ENCODE measurements at regions not wholly inside any gene's neighbourhood (a gene's known extent, or its start where the extent isn't known, plus 50 kb on each side); places are given as distances from the start of the nearest gene placed in this dataset.

- TF ChIP-seq CTCF (IDR thresholded peaks at IDR 0.05 in 8 of 11, conservative IDR thresholded peaks at IDR 0.05 in 3 of 11) = no peak
- no peak for TF ChIP-seq POLR2A (IDR thresholded peaks at IDR 0.05)
These were observed 594.7 kb upstream of the WWC1 start for GRCh38 chr5:167696558-167697314.
